ENCODE measurements at regions not wholly inside any gene's neighbourhood (a gene's known extent, or its start where the extent isn't known, plus 50 kb on each side); places are given as distances from the start of the nearest gene placed in this dataset.

DNA sequence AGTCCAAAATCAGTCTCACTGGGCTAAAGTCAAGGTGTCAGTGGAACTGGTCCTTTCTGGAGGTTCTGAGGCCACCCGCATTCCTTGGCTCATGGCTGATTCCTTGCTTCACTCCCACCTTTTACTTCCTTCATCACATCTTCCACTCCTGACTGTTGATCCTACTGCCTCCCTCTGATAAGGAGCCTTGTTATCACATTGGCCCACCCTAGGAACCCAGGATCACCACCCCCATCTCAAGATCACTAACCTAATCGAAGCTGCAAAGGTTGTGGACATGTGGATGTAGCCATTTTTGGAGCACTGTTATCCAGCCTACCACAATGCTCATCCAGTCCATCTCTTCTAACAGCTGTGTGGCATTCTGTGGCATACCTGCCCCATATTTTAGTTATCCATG lies 87.2 kb downstream of the TNFAIP3 start:
- Histone ChIP-seq H3K27me3 (ENCODE audit: insufficient read depth, poor library complexity, severe bottlenecking) (no peaks in the 10 kb centered on the region), H3K4me3 (replicated peaks; ENCODE audit: insufficient read depth, low read length) (no peak overlapping the region), H3K27ac (replicated peaks) (no peak overlapping the region)
- TF ChIP-seq, protein P1, sequence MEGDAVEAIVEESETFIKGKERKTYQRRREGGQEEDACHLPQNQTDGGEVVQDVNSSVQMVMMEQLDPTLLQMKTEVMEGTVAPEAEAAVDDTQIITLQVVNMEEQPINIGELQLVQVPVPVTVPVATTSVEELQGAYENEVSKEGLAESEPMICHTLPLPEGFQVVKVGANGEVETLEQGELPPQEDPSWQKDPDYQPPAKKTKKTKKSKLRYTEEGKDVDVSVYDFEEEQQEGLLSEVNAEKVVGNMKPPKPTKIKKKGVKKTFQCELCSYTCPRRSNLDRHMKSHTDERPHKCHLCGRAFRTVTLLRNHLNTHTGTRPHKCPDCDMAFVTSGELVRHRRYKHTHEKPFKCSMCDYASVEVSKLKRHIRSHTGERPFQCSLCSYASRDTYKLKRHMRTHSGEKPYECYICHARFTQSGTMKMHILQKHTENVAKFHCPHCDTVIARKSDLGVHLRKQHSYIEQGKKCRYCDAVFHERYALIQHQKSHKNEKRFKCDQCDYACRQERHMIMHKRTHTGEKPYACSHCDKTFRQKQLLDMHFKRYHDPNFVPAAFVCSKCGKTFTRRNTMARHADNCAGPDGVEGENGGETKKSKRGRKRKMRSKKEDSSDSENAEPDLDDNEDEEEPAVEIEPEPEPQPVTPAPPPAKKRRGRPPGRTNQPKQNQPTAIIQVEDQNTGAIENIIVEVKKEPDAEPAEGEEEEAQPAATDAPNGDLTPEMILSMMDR (IDR thresholded peaks at IDR 0.05; ENCODE audit: insufficient read depth, low read length) = no peak
- TF ChIP-seq GABPA (IDR thresholded peaks at IDR 0.05; ENCODE audit: low read depth) (no peak), POLR2AphosphoS5 (IDR thresholded peaks at IDR 0.05; ENCODE audit: low read depth) (no peak), SPI1 (IDR thresholded peaks at IDR 0.05; ENCODE audit: borderline replicate concordance, low read depth) (no peak)
- TF ChIP-seq, protein P2, sequence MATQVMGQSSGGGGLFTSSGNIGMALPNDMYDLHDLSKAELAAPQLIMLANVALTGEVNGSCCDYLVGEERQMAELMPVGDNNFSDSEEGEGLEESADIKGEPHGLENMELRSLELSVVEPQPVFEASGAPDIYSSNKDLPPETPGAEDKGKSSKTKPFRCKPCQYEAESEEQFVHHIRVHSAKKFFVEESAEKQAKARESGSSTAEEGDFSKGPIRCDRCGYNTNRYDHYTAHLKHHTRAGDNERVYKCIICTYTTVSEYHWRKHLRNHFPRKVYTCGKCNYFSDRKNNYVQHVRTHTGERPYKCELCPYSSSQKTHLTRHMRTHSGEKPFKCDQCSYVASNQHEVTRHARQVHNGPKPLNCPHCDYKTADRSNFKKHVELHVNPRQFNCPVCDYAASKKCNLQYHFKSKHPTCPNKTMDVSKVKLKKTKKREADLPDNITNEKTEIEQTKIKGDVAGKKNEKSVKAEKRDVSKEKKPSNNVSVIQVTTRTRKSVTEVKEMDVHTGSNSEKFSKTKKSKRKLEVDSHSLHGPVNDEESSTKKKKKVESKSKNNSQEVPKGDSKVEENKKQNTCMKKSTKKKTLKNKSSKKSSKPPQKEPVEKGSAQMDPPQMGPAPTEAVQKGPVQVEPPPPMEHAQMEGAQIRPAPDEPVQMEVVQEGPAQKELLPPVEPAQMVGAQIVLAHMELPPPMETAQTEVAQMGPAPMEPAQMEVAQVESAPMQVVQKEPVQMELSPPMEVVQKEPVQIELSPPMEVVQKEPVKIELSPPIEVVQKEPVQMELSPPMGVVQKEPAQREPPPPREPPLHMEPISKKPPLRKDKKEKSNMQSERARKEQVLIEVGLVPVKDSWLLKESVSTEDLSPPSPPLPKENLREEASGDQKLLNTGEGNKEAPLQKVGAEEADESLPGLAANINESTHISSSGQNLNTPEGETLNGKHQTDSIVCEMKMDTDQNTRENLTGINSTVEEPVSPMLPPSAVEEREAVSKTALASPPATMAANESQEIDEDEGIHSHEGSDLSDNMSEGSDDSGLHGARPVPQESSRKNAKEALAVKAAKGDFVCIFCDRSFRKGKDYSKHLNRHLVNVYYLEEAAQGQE (IDR thresholded peaks at IDR 0.05; ENCODE audit: insufficient replicate concordance, low read depth) = no peak
- DNase-seq (ENCODE audit: low read depth in 1 of 2, low spot score in 1 of 2) = no peak

DNA sequence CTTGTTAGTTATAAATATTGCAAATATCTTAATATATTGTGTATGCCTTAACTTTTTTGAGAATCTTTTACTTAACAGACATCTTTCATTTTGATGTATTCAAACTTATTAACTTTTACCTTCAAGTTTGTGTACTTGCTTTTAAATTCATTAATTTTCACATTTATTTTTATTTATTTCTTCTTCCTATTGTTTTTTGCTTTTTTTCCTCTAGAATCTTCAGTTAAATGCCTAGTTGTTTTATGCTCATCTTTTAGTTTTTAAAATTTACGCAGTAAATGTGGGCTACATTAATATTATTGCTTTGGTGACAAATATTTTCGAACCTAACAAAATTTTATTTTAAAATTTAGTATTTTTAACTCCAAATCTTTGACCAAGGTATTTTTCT lies 89.0 kb downstream of the TNFAIP3 start:
- TF ChIP-seq, protein P1 (IDR thresholded peaks at IDR 0.05; ENCODE audit: insufficient read depth, low read length) = no peak
- TF ChIP-seq POLR2AphosphoS5 (IDR thresholded peaks at IDR 0.05; ENCODE audit: low read depth) = no peak
- TF ChIP-seq, protein P2 (IDR thresholded peaks at IDR 0.05; ENCODE audit: insufficient replicate concordance, low read depth) = no peak
- TF ChIP-seq SPI1 (IDR thresholded peaks at IDR 0.05; ENCODE audit: borderline replicate concordance, low read depth) = no peak
- no peak for TF ChIP-seq GABPA (IDR thresholded peaks at IDR 0.05; ENCODE audit: low read depth)
- H3K4me3 ChIP-seq (replicated peaks; ENCODE audit: insufficient read depth, low read length) = no peak overlapping the region
- DNase-seq (ENCODE audit: low read depth in 1 of 2, low spot score in 1 of 2) = no peak
- no peak overlapping the region for H3K27ac ChIP-seq (replicated peaks)
- H3K27me3 ChIP-seq (ENCODE audit: insufficient read depth, poor library complexity, severe bottlenecking) = no peaks in the 10 kb centered on the region

DNA sequence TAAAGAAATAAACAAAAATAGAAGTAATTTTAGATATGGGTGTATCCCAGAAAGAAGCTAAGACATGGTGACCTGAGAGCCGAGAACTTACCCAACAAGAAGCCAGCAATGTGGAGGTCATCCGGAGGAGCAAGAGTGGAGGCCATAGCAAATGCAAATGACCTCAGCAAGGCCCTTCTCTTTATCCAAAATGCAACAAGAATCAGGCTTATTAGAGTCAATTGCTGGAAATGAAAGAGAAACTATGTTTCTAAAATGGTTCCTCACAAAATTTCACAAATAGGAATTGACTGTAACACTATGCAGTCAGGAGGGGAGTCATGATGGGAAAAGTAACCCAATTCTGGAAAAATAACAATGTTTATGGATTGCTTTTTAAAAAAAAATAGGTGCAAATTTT lies 90.4 kb downstream of the TNFAIP3 start:
- no peak for TF ChIP-seq SPI1 (IDR thresholded peaks at IDR 0.05; ENCODE audit: borderline replicate concordance, low read depth)
- TF ChIP-seq, protein P2 (IDR thresholded peaks at IDR 0.05; ENCODE audit: insufficient replicate concordance, low read depth) = no peak
- no peak for TF ChIP-seq GABPA (IDR thresholded peaks at IDR 0.05; ENCODE audit: low read depth)
- TF ChIP-seq, protein P1 (IDR thresholded peaks at IDR 0.05; ENCODE audit: insufficient read depth, low read length) = no peak
- no peak for TF ChIP-seq POLR2AphosphoS5 (IDR thresholded peaks at IDR 0.05; ENCODE audit: low read depth)
- no peak overlapping the region for H3K4me3 ChIP-seq (replicated peaks; ENCODE audit: insufficient read depth, low read length)
- peak overlapping the region; percentile 93 for H3K27ac ChIP-seq (replicated peaks)
- H3K27me3 ChIP-seq (ENCODE audit: insufficient read depth, poor library complexity, severe bottlenecking) = no peaks in the 10 kb centered on the region
- no peak for DNase-seq (ENCODE audit: low read depth in 1 of 2, low spot score in 1 of 2)
